ENCODE measurements at regions not wholly inside any gene's neighbourhood (a gene's known extent, or its start where the extent isn't known, plus 50 kb on each side); places are given as distances from the start of the nearest gene placed in this dataset.

DNA sequence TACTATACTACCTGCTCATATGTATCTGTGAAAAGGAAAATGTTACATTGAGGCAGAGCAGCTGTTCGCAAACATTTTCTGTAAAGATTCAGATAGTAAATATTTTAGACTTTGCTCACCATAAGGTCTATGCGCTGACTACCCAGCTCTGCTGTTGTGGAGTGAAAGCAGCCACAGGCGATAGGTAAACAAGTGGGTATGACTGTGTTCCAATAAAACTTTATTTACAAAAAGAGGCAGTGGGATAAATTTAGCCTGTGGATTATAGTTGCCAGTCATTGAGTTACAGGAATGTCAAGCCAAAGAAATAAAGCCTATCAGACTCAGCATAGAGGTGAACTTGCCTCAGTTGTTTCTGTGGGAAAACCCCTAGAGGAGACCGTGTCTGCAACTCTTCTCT, 487.7 kb upstream of the API5 start:
- TF ChIP-seq EZH2 (IDR thresholded peaks at IDR 0.05; ENCODE audit: insufficient read depth, low read length), result no peak
- no peak for TF ChIP-seq CTCF (IDR thresholded peaks at IDR 0.05; ENCODE audit: insufficient read depth, low read depth, low read length)
